Stimulated activated CD4-positive, alpha-beta T cell treated with anti-CD3 and anti-CD28 coated beads, Interleukin-15, amount 100 ng/mL, for 48 hours (primary cell): ENCODE measurements at regions not wholly inside any gene's neighbourhood (a gene's known extent, or its start where the extent isn't known, plus 50 kb on each side); places are given as distances from the start of the nearest gene placed in this dataset.

ENCODE experiments used
- DNase-seq, 2 donors: peaks; one replicate each; pipeline ENCODE4 v3.0.0-alpha.2; 2020; ENCODE audit warnings: low read depth in 2 of 2

DNA sequence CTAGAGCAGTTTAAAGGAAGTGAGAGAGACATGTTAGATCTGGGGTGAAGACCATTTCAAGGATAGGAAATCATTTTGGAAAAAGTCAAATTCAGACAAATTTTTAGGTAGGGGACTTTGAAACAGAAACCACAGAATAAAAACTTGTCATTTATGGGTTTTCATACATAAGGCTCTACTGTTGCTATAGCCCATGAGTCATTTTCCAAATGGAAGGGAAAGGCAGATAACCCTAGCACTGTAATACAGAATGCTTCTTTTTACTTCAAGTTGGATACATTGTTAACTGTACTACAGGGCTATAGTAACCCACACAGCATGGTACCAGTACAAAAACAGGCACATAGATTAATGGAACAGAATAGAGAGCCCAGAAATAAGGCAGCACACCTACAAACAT is 455.4 kb downstream of the EBF1 start:
- no peak for DNase-seq

DNA sequence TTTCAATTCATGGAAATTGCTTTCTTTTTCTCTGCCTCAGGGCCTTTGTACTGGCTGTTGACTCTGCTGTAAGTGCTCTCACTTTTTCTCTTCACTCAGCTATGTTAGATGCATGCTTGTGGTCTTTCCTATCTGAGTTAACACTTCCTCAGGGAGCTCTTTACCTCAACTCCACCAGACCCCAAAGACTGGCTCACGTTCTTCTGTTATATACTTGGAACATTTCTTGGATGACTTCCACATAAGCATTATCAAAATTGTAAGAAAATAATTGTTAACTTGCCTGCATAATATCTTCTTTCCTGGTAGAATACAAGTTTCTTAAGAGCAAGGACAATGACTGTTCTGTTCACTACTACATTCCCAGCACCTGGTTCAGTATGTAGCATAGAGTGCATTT is 455.9 kb downstream of the EBF1 start:
- DNase-seq, result no peak

DNA sequence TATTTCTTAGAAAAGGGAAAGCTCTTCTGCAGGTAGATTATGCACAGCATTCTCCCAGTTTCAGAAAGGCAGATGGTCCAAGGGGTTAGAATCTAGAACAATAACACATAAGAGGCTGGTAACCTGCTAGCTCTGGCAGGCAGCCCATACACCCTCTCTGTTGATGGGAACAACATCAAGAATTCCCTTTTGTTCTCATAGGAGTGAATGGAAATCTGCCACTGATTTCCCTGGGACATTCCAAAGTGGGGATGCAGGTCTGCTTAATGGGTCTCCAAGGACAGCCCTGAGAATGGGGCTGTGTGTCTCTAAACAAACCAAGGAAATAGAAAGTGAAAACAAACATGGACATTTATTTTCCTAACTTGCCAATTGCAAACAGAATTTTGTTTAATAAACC is 456.8 kb downstream of the EBF1 start:
- no peak for DNase-seq

DNA sequence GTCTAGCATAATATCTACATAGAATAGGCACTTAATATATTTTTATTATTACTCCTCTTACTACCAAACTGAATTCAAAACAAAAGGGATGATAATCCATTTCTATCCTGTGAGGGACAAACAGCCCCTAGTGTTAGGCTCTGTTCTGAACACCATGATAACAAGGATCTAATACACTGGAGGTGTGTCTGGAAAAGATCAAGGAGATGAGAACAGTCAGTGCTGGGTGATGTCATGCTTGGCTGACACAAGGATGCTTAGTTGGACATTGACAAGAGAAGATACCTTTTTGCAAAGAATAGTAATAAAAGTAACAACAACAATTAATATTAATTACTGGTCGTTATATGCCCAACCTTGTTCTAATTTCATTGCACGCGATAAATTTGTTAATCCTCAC is 458.7 kb downstream of the EBF1 start:
- no peak for DNase-seq

DNA sequence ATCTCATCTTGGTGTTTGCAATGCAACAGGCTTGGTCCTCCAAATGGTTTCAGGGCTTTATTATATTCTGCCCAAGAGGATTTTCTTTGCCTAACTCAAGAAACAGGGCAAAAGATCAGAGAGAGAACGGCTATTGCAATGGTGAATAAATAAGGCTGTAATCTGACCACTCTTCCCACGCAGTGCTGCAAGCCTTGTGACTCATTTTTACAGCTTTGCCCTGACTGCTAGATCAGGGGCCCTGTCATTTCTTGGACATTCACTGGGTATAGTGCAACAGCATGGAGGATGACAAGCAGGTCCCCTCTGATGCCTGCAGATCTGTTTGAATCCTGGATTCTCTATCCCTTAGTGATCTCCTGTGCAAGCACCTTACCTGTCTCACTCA is 459.1 kb downstream of the EBF1 start:
- DNase-seq, result no peak

DNA sequence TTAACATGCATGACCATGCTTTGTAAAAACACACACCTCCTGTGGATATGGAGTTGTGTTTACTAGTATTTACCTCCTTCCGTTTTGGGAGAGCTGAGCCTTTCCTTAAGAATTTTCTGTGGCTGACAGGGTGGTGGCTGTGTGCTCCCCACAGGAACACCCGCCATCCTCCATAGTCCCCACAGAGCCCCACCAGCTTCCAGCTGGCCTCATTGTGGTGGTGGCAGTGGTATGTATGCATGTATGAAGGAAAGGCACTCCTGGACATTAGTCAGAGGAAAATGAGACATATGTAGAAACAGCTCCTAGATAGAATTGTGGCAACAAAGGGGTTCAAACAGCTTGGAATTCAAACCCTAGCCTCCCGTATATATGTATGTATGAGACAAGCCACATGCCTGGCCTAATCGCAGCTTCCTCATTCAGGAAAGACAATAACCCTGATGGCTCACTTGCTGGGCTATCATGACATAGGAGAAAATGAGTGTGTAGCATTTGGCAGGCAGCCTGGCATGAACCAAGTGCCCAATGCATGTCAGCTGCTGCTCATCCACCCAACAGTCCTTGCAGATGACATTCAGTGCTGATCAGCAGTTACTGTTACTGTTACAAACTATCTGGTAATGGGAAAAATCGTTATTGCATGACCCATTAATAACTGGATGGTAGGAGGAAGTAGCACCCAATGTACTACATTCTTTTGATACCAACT is 459.7 kb downstream of the EBF1 start:
- no peak for DNase-seq

DNA sequence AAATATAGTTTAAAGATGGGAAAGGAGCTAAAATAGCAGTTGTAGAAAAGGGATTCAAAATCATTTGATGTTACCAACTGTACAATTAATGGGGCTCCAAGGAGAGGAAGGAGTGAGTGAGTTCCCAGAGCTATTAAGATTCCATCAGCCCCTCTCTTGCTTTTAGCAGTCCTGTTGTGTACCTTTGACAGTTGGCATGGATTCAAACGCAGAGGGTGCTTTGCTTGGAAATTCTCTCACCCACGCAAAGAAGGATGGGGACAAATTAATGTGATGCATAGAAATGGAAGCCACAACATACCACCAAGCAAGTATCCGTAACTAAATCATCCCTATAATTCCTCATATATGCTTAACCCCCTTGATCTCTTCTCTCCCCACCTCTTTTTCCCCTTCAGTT is 461.3 kb downstream of the EBF1 start:
- no peak for DNase-seq

DNA sequence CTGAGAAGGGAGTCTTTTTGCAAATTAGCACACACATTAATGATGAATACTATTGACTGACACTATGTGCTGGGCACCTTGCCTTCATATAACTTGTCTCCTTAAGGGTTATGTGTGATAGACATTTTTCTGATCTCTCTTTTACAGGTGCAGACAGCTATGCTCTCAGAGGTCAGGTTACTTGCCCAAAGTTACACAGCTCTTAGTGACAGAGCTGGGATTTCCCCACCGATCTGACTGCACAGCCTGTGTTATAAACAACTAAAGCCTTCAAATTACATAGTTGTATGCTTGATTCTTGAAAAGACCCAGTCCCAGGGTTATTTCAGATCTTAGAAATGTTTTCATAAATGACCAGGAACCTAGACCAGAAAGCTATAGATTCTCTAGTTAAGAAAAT is 462.7 kb downstream of the EBF1 start:
- no peak for DNase-seq

DNA sequence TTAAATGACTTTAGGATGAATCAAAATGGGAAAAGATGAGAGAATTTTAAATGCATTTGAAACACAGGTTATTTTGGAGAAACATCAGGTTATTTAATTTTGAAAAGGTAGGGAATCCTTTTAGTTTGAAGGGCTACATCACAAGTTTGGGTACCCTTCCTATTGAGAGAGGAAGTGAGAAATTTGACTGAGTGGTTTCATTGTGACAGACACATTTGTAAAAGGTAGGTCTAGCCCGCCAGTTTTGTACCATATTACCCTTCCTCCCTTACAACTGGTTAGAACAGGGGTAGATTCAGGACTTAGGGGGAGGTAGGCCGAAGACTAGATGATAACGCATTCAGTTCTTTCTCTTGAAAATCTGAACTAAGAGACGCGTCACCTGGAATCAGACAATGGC is 464.2 kb downstream of the EBF1 start:
- DNase-seq, result no peak

DNA sequence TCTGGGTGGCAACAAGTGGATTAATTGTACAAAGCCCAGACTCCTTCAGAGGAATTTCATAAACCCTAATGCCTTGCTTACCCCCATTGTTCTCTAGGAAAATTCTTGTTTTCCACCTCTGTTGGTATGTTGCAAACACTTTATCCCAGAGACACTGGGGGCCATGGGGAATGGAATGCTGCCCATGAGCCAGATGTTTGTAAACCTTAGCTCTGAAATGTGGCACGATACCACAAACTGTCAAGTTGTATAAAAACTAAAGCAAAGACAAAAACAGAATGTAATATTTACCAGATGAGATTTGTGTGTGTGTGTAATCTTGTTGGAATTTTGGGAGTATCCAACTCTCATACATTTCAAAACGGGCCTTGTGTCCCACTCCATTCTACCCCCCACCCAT is 465.0 kb downstream of the EBF1 start:
- no peak for DNase-seq

DNA sequence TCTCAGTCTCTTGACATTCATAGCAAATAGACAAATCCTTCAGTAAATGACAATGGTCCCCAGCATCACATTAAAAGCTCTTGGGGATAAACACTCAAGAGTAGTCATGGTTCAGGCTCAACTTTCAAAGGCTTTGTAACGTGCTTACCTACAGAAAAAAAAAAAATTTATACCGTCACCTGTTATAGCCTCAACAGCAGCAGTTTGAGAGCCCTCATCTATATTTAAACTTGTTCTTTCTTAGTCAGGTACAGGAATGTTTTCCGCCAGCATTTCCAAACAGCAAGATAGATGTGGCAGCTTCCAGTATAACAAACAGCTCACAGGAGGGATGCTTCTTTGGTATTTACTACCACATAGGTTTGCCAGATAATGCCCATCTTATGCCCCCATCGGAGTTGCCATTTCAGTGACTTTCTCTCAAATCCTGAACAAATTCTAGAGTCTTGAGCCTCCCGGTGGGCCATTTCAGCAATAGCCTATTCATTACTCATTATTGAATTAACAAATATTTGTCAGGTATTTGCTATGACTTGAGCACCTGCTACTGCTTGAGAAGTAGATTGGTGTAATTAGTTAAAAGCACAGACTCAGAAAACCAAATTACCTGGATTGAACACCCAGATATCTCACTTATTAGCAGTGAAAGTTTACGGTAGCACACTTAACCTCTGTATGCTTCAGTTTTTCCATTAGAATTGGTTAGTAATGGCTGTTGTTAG is 470.0 kb downstream of the EBF1 start:
- no peak for DNase-seq

DNA sequence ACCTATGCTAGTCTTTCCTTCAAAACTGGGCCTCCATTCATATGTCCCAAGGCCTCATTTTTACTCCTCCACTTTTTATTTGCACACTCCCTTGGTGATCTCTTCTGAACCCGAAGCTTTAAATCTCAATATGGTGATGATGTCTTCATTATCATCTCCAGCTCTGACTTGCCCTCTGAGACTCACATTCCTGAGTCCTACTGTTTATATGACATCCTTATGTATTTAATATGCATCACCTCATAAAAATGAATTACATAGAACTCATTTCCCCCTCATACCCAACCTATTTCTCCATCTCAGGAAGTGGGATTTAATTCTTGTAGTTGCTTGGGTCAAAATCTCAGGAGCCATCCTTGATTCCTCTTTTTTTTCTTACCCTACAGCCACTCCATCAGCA is 473.0 kb downstream of the EBF1 start:
- no peak for DNase-seq

DNA sequence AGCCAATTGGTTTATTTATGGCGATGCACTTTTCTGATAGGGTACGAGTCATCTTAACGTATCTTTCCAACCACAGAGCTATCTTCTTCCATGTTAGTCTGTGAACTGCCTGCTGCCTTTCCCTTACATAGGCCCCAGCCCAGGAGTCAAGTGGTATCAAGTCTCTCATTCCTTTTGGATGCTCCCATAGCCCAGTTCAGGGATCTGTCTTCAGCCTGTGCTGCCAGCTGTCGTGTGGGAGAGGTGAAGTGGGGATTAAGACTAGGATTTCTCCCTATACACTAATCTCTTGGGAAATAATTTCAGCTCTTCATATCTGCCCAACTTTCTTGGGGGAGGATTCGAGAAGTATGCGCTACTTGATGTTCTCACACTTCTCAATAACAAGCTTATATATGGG is 475.7 kb downstream of the EBF1 start:
- DNase-seq, result no peak

DNA sequence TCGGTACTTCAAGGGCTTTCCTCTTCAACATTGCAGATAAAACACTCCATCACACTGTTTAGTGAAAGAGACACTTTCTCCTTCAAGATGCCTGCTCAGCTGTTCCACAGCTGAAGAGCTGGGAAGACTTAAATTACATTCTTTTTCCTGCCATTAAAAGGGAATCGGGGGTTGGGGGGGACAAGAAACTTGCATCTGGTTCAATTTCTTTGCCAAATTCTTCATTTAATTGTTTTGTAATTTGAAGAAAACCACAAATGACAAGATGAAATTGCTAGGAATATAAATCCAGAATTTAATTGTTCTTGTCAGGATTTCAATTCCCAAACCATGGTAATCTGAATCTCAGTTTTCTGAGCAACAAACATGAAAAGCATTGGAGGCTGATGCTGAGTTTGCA is 478.3 kb downstream of the EBF1 start:
- DNase-seq, result no peak

DNA sequence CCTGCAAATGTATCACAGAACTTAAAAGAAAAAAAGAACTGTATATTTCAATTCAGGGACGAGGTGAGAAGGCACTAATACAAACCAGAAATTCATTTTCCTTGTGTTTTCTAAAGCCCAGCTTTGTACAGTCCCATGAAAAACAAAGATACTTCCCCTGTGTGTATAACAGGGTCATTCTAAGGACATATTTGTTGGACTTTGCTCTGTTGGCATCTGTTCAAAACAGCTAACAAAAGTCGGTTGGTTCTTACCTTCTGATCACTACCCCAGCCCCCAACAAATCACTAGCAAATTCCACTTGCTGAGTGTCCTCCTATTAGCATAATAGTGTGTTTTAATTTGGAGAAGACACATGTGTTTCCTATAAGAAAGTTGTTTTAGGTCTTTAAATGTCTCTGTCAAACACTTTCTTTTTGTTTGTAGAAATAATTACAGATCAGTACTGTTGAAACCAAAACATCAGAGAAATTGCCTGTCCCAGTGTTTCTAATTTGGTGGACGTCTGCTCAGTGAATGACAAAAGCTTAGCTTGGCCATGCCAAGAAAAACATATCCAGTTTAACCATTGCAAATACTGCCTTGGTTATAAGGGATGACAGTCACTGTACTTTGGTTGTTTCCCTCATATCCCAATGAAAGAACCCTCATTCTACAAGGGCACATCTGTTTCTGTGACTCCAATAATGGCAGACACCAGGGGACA is 480.5 kb downstream of the EBF1 start:
- DNase-seq, result no peak

DNA sequence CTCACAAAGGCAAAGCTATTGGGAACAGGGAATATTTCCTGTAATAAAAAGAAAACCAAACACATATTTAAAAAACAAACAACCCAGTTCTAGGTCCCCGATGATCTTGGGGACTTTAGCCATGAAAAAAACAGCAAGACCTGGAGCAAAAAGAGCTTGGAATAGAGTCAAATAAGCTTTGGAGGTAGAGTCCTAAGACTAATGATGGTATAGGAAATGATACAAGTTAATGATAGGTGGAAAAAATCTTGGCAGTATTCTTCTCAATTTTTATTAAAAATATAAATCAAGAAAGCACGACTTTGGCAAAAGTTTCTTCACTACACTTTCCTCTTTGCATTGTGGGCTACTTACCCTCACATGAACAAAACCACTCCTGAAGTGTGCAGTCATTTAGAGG is 481.5 kb downstream of the EBF1 start:
- no peak for DNase-seq

DNA sequence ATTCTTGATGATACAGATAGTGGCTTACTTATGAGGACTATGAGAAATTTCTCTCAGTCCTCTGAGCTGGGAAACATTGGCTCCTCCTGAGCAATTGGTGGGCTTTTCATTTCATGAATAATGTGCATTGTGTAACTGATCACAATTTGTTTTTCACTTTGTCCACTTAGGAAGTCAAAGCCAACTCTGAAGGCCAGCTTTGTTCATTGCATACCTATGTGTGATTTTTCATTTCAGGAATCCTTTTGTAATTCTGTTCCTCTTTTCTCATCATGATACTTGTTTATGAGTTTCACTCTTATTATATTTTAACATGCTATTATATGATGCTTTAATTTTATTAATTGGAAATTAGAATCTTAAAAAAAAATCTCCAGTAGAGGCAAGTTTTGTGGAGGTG is 483.0 kb downstream of the EBF1 start:
- DNase-seq, result no peak

DNA sequence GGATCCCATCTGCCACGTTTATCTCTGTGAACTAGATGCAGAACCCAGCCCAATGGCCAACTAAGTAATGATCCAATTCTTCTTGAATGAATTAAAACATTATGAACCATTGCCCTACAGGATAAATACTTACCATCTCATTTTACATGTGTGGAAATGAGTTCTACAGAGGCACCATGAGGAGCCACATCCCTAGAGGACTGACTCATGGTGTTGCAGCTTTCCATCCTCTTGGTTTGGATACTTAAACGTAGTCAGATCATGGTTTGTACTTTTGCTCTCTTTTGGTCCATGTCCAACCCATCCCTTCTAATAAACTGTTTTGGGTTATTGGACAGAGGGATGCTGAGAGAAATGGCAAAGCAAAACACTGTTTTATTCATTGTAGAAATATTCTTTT is 484.8 kb downstream of the EBF1 start:
- no peak for DNase-seq

DNA sequence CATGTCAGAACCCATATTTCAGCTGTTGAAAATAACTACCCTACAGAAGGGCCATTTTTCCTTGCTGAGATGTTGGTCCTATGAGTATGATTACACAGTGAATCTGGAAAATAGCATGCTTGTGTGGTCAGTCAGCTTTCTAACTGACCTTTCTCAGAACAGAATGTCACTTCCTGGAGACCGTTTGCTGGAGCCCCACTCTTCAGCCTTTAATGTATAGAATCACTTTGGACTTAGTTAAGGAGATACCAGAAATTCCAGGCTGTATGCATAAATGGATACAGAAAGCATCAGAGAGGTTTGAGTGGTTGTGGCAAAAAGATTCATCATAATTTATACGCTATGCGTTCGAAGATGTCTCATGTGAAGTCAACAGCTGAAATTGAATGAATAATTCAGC is 488.1 kb downstream of the EBF1 start:
- no peak for DNase-seq

DNA sequence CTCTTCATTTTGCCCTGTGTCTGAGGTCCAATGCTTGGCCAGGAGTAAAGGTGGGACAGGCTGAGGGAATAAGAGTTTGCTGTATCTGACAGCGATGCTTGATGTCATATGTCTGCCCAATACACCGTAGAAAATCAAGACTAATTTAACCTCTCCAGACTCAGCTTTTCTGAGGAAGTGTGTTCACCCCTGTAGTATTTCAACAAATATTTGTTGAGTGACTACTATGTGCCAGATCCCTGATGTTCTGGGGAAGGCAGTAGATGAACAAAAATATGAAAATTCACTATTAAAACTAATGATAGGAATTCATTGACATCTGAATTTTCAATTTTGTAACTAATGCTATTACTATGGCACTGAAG is 489.7 kb downstream of the EBF1 start:
- DNase-seq, result no peak

DNA sequence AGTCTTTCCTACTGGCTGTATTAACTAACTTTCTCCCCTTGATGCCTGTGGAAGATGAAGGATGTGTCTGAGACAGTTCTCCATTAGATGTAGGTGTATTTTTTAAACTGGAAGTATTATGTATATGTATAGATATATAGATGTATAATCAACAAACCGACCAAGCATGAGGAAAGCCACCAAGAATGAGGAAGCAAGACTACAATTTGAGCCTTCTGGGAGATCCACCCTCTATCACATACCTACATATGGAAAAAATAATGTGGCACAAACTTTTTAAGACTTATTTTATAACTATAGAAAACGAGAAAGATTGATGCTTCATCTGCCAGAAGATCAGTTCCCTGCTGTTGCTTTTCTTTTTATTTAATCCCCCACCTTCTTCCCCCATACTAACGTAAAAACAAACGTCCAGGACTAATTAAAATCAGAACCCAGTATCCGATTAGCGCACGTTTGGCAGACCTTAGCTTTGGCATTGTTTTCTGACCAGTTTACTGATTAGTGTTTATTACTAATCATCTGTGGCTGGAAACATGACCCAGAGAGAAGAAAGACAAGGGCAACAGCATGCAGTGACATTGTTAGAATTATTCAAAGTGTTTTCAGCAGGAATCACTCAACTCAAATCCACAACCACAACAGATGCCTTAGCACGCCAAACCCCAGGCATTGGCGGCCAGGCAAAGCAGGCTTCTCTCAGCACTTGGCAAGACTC is 490.2 kb downstream of the EBF1 start:
- DNase-seq, result no peak

DNA sequence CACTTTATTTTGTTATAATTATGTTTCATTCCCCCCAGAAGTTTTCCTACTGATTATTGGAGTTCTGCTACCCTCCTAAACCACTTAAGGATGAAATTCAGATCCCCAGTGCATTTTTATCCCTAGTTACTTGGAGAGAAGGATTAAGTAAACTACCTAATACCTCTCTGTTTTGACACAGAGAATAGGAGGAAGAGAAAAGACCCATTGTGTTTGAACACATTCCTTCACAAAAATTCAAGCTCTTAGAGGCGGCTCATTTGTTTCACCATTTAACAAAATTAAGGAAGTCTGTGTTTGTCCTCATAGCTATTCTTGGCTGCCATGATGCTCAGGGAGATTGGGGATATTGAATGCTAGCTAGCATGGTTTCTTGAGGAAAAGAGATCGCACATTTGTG is 492.6 kb downstream of the EBF1 start:
- DNase-seq, result no peak

DNA sequence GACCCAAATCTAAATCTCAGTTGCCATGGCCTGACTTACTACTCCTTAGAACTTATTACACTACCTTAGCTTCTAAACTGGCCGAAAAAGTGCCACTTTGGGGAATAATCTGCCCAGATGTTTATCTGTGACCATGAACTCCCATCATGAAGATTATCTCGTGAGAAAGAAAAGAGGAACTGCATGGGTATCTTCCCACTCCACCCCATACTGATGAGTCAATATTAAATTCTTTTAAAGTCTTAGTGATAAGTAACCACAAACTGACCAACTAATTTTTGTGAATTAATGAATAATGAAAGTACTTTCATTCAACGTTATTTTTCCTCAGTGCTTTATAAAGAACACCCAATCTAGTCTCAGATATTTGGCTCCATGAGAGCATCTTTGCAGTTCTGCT is 493.5 kb downstream of the EBF1 start:
- DNase-seq, result no peak
